ENCODE measurements at regions not wholly inside any gene's neighbourhood (a gene's known extent, or its start where the extent isn't known, plus 50 kb on each side); places are given as distances from the start of the nearest gene placed in this dataset.

DNA sequence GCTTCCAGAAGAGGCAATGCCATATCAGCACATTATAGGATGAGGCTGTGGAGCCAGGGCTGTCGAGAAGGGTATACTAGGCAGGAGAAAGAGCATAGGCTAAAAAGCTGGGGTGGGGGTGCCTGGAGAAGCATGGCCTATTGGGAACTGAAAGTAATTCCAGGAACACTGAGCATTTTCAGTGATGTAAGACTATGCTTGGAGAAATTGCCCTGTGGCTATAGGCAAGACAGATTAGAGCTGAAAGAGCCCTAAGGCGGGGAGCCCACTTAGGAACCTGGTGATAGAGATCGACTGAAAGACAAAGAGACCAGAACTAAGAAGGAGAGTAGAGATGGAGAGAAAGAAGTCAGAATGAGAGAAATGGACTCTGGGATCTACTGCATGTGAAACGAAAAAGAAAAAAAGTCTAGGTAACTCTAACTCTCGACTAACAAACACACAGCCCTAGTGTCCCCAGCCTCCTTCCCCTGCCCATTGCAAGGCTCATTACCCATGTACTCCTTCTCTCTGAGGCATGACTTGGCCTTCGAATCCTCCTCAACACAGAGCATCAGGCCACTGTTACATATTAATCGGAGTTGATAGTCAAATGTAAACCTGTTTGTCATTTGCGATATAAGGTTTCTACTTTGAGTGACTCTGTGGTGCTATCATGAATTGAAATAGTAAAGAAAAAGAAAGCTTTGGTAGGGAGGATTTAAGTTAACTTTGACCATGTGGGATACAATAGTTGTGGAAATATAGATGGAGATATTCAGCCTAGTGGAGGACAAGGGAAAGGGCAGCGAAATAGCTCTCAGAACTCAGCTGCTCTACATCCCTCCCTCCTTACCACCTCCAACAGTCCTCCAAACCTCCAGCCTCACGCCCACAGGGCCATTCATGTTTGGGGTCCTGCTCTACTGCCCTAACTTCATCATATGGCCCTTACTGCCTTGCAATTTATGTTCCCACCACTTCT, 52.3 kb upstream of the BMAL1 start:
- no peak for DNase-seq

DNA sequence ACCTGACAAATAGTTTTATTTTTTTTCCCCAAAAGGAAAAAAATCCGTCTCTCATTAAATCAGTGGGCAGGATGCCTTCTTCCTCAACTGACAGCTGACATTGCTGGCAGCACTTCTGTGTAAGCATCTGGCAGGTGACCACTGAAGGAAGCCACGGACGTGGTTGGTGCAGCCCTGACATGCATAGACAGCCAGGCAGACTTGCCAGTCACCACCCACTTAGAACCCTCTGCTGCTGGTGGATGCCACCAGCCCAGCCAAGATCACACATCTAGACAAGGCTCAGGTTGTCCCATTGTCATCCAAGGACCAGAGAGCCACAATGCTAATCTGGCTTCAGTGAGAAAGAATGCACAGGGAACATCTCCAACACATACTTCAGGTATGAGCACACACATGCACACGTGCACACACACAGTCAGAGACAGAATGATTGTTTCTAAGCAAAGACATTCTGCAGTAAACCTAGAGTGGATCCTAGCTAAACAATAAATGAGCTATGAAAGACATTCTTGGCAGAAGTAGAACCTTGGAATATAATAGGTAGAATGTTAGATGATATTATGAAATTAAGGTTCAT, 49.8 kb upstream of the BMAL1 start:
- no peak for DNase-seq

All from NCI-H2081 (cell line).